22Rv1 (cell line): ENCODE measurements at regions not wholly inside any gene's neighbourhood (a gene's known extent, or its start where the extent isn't known, plus 50 kb on each side); places are given as distances from the start of the nearest gene placed in this dataset.

Experiments
- H3K27ac ChIP-seq: fragments of 450-650 bp; 2 replicates; pipeline ENCODE4 v1.5.1; 2017
- ZFX ChIP-seq: fragments of 450-650 bp; IDR thresholded peaks from 2 replicates; pipeline ENCODE4 v1.6.1; 2017; ENCODE audit warnings: antibody characterized with exemption, borderline replicate concordance
- TF ChIP-seq, protein P1 (sequence below): fragments of 450-650 bp; IDR thresholded peaks from 2 replicates; pipeline ENCODE4 v1.5.1; 2017; ENCODE audit warnings: mild to moderate bottlenecking

DNA sequence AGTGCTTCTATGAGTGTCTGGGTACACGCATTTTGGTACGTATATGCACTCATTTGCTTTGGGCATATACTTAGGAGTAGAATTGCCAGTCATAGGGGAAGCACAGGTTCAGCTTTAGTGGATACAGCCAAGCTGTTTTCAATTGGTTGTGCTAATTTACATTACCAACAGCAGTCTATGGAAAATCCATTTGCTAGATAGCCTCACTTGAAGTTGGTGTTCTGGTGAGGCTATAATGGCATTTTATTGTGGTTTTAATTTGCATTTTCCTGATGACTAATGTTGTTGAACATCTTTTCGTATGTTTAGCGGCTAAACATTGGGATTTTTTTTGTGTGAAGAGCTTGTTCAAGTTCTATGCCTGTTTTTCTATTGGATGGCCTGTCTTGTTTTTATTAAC lies 76.8 kb upstream of the ANKH start:
- no peak overlapping the region for H3K27ac ChIP-seq
- TF ChIP-seq ZFX, result no peak
- TF ChIP-seq, protein P1, sequence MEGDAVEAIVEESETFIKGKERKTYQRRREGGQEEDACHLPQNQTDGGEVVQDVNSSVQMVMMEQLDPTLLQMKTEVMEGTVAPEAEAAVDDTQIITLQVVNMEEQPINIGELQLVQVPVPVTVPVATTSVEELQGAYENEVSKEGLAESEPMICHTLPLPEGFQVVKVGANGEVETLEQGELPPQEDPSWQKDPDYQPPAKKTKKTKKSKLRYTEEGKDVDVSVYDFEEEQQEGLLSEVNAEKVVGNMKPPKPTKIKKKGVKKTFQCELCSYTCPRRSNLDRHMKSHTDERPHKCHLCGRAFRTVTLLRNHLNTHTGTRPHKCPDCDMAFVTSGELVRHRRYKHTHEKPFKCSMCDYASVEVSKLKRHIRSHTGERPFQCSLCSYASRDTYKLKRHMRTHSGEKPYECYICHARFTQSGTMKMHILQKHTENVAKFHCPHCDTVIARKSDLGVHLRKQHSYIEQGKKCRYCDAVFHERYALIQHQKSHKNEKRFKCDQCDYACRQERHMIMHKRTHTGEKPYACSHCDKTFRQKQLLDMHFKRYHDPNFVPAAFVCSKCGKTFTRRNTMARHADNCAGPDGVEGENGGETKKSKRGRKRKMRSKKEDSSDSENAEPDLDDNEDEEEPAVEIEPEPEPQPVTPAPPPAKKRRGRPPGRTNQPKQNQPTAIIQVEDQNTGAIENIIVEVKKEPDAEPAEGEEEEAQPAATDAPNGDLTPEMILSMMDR, result no peak

DNA sequence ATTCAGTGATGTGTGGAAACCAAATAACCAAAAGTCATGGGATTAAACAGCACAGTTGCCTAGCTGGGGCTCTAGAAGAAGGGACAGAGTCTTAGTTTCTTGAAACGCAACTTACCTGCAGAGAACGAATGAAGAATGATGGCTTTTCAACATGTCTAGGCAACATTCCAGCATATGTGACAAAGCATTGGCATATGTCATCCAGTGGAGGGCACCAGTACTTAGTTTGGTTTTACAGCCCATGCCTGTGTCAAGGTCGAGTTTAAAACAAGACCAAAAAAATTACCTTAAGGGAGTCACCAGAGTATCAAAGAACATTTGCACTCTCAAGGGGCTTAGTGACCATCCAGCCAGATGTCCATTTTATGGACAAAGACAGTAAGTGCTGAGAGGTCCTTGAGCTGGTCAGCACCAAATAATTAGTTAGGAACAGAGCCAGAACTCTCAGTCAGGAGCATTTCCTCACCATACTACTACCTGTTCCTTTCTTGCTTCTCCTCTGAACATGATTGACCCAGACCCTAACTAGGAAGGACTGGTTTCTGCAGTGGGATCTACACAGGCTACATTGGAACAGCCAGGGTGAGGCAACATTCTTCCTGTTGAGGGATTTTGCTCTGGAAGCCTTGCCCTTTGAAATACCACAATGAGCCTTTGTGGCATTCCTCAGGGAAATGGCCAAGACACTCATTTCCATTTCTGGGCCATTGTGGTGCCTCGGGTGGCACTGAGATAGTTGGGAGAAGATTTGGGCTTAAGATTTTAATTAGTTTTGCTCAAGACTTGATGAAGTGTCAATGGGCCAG lies 75.4 kb upstream of the ANKH start:
- no peak overlapping the region for H3K27ac ChIP-seq
- TF ChIP-seq ZFX, result no peak
- TF ChIP-seq, protein P1, result peak; percentile 76

DNA sequence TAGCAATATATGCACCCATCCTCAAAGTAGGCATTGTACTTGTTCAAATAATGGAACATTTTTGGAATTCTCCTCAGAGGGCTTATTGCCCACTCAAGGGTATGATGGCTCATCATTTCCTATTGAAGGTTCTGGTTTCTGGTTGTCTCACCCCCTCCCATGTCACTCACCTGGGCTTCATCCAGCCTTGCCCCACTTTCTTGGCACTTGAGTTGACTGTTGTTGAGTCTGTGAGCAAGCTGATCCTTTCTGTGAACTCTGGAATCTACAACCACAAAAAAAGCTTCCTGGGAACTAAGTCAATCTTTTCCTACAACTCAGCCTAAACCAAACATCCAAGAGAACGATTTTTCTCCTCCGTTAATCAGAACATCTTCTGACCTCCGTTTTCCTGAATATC lies 73.9 kb upstream of the ANKH start:
- TF ChIP-seq, protein P1, result no peak
- no peak for TF ChIP-seq ZFX

DNA sequence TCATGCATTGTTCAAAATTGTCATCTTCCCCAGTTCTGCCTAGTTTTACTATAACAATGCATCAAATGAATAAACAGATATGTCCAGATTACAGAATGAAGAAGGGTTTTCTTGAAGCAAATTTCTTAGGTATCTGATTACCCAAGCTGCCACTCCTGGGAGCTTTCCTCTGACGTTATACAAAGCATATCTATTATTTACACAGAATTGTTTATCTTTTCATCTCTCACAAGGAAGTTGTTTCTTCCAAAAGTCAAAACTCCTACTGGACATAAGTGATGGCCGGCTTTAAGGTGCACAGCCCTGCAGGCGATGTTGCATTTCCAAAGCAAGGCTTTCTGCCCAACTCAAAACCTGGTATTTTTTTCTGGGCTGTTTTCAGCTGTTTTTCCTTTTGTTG lies 73.4 kb upstream of the ANKH start:
- no peak overlapping the region for H3K27ac ChIP-seq
- no peak for TF ChIP-seq ZFX
- TF ChIP-seq, protein P1, result no peak

More for the DNA sequence above, 73.9 kb upstream of the ANKH start:
- H3K27ac ChIP-seq, result no peak overlapping the region

DNA sequence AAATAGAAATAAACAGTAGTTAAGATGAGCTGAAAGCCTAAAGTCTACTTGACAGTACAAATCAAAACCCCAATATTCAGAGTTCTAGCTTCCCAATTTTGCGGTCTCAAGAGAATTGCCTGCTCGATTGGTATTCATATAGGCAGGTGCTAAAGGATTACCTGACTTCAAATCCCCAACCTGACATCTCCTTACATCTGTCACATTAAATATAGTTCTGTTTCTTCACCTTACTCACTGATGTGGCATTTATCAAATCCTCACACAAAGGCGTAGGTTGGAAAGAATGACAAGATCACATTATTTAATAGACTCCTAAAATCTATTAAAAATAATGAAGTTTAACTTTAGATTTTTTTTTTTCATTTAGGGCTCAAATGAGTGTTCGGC lies 72.8 kb upstream of the ANKH start:
- H3K27ac ChIP-seq, result no peak overlapping the region
- no peak for TF ChIP-seq ZFX
- TF ChIP-seq, protein P1, result no peak

DNA sequence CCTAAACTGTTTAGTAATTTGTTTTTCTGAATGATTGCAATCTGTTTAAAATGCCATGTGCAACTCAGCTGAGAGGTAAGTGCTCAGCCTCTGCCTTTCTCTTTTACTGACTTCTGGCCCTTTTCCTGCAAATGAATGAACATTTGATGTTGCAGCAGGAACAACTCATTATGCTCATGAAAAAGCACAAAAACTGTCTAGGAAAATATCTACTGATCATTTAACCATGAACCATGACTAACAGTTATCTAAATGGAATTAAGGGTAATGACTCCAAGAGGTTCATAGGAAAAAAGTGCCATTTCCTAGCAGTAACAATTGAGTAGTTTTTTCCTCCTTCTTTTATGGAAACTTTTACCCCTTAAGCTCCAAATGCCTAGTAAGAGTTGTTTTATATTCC lies 70.6 kb upstream of the ANKH start:
- TF ChIP-seq, protein P1, result no peak
- no peak for TF ChIP-seq ZFX
- H3K27ac ChIP-seq, result no peak overlapping the region

DNA sequence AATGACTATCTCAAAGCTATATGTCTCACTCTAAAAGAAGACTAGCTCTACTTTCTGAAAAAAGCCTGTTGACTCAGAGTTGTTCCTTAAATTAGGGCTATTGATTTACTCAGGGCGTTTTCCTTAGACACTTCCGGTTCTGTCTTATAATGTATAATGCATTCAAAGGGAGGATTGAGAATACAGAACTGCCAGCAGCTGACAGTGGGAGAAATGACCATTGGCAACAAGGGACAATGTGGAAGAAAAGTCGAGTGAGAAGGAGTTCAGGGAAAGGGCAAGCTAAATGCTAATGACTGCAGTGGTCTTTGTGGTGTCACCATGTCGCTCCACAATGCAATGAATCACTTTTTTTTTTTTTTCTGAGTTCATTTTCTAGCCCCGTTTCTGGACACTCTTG lies 65.7 kb upstream of the ANKH start:
- no peak for TF ChIP-seq ZFX
- TF ChIP-seq, protein P1, result no peak
- no peak overlapping the region for H3K27ac ChIP-seq
